H9 (cell line): ENCODE measurements at regions not wholly inside any gene's neighbourhood (a gene's known extent, or its start where the extent isn't known, plus 50 kb on each side); places are given as distances from the start of the nearest gene placed in this dataset.
A peak's percentile ranks its signal among the peaks of the same experiment; 100 is the strongest.

Experiments used
- DNase-seq: peaks from one replicate; pipeline ENCODE4 v3.0.0-alpha.2; 2017
- H2AFZ ChIP-seq: one replicate; pipeline ENCODE4 v1.6.1; 2013; ENCODE audit warnings: mild to moderate bottlenecking, low read length, control low read depth, moderate library complexity
- H2AK5ac ChIP-seq: 2 replicates; pipeline ENCODE4 v1.6.1; 2013; ENCODE audit warnings: low read length, control low read depth, mixed read lengths; ENCODE audit not compliant: insufficient read length
- H2BK120ac ChIP-seq: one replicate; pipeline ENCODE4 v1.6.1; 2013; ENCODE audit warnings: low read depth, mild to moderate bottlenecking, low read length, control low read depth, inconsistent platforms; ENCODE audit not compliant: poor library complexity, severe bottlenecking
- H2BK12ac ChIP-seq: 2 replicates; pipeline ENCODE4 v1.6.1; 2013; ENCODE audit warnings: low read length, control low read depth, mixed read lengths, low read depth; ENCODE audit not compliant: insufficient read length
- H2BK15ac ChIP-seq: 2 replicates; pipeline ENCODE4 v1.6.1; 2013; ENCODE audit warnings: low read depth, low read length, control low read depth
- H2BK20ac ChIP-seq: one replicate; pipeline ENCODE4 v1.6.1; 2013; ENCODE audit warnings: low read depth, mild to moderate bottlenecking, low read length, control low read depth, inconsistent platforms; ENCODE audit not compliant: poor library complexity, severe bottlenecking
- H2BK5ac ChIP-seq: 2 replicates; pipeline ENCODE4 v1.6.1; 2013; ENCODE audit warnings: low read length, control low read depth, mixed read lengths; ENCODE audit not compliant: insufficient read length
- H3K14ac ChIP-seq: 2 replicates; pipeline ENCODE4 v1.6.1; 2013; ENCODE audit warnings: low read length, control low read depth; ENCODE audit not compliant: insufficient read depth
- H3K18ac ChIP-seq: 2 replicates; pipeline ENCODE4 v1.6.1; 2013; ENCODE audit warnings: low read depth, mild to moderate bottlenecking, mixed read lengths, low read length, control low read depth; ENCODE audit not compliant: insufficient read length
- H3K23ac ChIP-seq: 2 replicates; pipeline ENCODE4 v1.6.1; 2013; ENCODE audit warnings: low read length, control low read depth, mixed read lengths, low read depth; ENCODE audit not compliant: insufficient read length
- H3K23me2 ChIP-seq: 2 replicates; pipeline ENCODE4 v1.6.1; 2013; ENCODE audit warnings: low read depth, mild to moderate bottlenecking, mixed read lengths, low read length, control low read depth; ENCODE audit not compliant: insufficient read length, poor library complexity, severe bottlenecking
- H3K27ac ChIP-seq: 2 replicates; pipeline ENCODE4 v1.5.1; 2013; ENCODE audit warnings: low read length, control low read depth, mixed read lengths, low read depth; ENCODE audit not compliant: insufficient read length
- H3K27me3 ChIP-seq: 2 replicates; pipeline ENCODE4 v1.6.1; 2013; ENCODE audit warnings: low read length, control low read depth, inconsistent platforms; ENCODE audit not compliant: insufficient read depth
- H3K4ac ChIP-seq: 2 replicates; pipeline ENCODE4 v1.6.1; 2013; ENCODE audit warnings: low read depth, mild to moderate bottlenecking, control low read depth, inconsistent platforms, low read length, moderate library complexity
- H3K4me1 ChIP-seq: 2 replicates; pipeline ENCODE4 v1.6.1; 2013; ENCODE audit warnings: low read length, control low read depth, inconsistent platforms; ENCODE audit not compliant: insufficient read depth
- H3K4me2 ChIP-seq: 2 replicates; pipeline ENCODE4 v1.6.1; 2013; ENCODE audit warnings: low read length, control low read depth, mixed read lengths; ENCODE audit not compliant: insufficient read length, insufficient read depth
- H3K56ac ChIP-seq: 2 replicates; pipeline ENCODE4 v1.6.1; 2013; ENCODE audit warnings: low read depth, mild to moderate bottlenecking, mixed read lengths, low read length, control low read depth; ENCODE audit not compliant: insufficient read length
- H3K79me1 ChIP-seq: 2 replicates; pipeline ENCODE4 v1.6.1; 2013; ENCODE audit warnings: low read depth, mild to moderate bottlenecking, moderate library complexity, low read length, control low read depth, inconsistent platforms; ENCODE audit not compliant: insufficient read depth, poor library complexity, severe bottlenecking
- H3K79me2 ChIP-seq: 2 replicates; pipeline ENCODE4 v1.6.1; 2013; ENCODE audit warnings: low read length, control low read depth, inconsistent platforms; ENCODE audit not compliant: insufficient read depth
- H3K9ac ChIP-seq: 2 replicates; pipeline ENCODE4 v1.6.1; 2013; ENCODE audit warnings: low read length, control low read depth, mixed read lengths; ENCODE audit not compliant: insufficient read length; ENCODE audit errors: extremely low read depth
- H3K9me3 ChIP-seq: one replicate; pipeline ENCODE4 v1.6.1; 2013; ENCODE audit warnings: low read depth, low read length, inconsistent platforms; ENCODE audit not compliant: control insufficient read depth
- H3T11ph ChIP-seq: one replicate; pipeline ENCODE4 v1.6.1; 2013; ENCODE audit warnings: mild to moderate bottlenecking, low read length, control low read depth, inconsistent platforms
- H4K20me1 ChIP-seq: one replicate; pipeline ENCODE4 v1.6.1; 2013; ENCODE audit not compliant: control insufficient read depth, insufficient read length, insufficient read depth
- H4K5ac ChIP-seq: 2 replicates; pipeline ENCODE4 v1.6.1; 2013; ENCODE audit warnings: low read depth, mild to moderate bottlenecking, mixed read lengths, low read length, control low read depth; ENCODE audit not compliant: insufficient read length
- H4K8ac ChIP-seq: replicated peaks from 2 replicates; pipeline ENCODE4 v1.6.1; 2013; ENCODE audit warnings: low read length, control low read depth, mixed read lengths, low read depth; ENCODE audit not compliant: insufficient read length
- H4K91ac ChIP-seq: 2 replicates; pipeline ENCODE4 v1.6.1; 2013; ENCODE audit warnings: low read depth, mild to moderate bottlenecking, moderate library complexity, mixed read lengths, low read length, control low read depth; ENCODE audit not compliant: insufficient read length
- H3K27ac Mint-ChIP-seq, 3 experiments: 2 replicates in 2 of 3; 3 replicates in 1 of 3; pipeline ENCODE4 v1.8.0; 2020 to 2021; ENCODE audit warnings: mixed read lengths in 3 of 3, mild to moderate bottlenecking in 1 of 3, moderate library complexity in 1 of 3
- H3K27me3 Mint-ChIP-seq: 2 replicates; pipeline ENCODE4 v1.8.0; 2021; ENCODE audit warnings: low read depth, mild to moderate bottlenecking, moderate library complexity, mixed read lengths
- H3K36me3 Mint-ChIP-seq, 3 experiments: 2 replicates in 2 of 3; 3 replicates in 1 of 3; pipeline ENCODE4 v1.8.0; 2020 to 2021; ENCODE audit warnings: low read depth in 3 of 3, mixed read lengths in 3 of 3; ENCODE audit not compliant: insufficient read depth in 1 of 3
- H3K4me1 Mint-ChIP-seq, 2 experiments: 2 replicates each; pipeline ENCODE4 v1.8.0; 2020; ENCODE audit warnings: mixed read lengths in 2 of 2
- H3K4me3 Mint-ChIP-seq, 2 experiments: 2 replicates in 1 of 2; 3 replicates in 1 of 2; pipeline ENCODE4 v1.8.0; 2020 to 2021; ENCODE audit warnings: mild to moderate bottlenecking in 2 of 2, mixed read lengths in 2 of 2, moderate library complexity in 1 of 2
- H3K9me3 Mint-ChIP-seq, 2 experiments: 2 replicates in 1 of 2; 3 replicates in 1 of 2; pipeline ENCODE4 v1.8.0; 2020; ENCODE audit warnings: mild to moderate bottlenecking in 2 of 2, mixed read lengths in 2 of 2, moderate library complexity in 1 of 2
- CTCF ChIP-seq: fragments of 200-600 bp; sonication (generic); conservative IDR thresholded peaks from 3 replicates; pipeline ENCODE4 v1.8.0; 2021; ENCODE audit warnings: antibody characterized with exemption, mild to moderate bottlenecking
- WGBS: extraction: QIAGEN DNeasy Blood & Tissue Kit; methylation state at CpG from one replicate; pipeline ENCODE4 v1.1.7; 2013; ENCODE audit warnings: missing lambda C conversion rate, low lambda C conversion rate, mixed read lengths; ENCODE audit not compliant: insufficient read length; ENCODE audit errors: extremely low coverage; 5-methylcytosine and 5-hydroxymethylcytosine counted together

GRCh38 chr3:153979418-153980251 is 141.6 kb upstream of the ARHGEF26 start:
- Mint-ChIP-seq H3K27me3 (no peaks in the 10 kb centered on the region; the same call in 1 of the 2 replicates), H3K4me3 (no peak overlapping the region), H3K27ac (peak overlapping the region in 1 of 3 experiments; percentile 57; a peak in 2 of 7 replicates), H3K36me3 (no peaks in the 10 kb centered on the region; a peak in 1 of 7 replicates), H3K4me1 (peaks cover 7 to 10% of the 10 kb centered on the region in 2 experiments; a peak in 3 of 4 replicates), H3K9me3 (no peaks in the 10 kb centered on the region; a peak in 1 of 5 replicates)
- H2BK120ac ChIP-seq = no peak overlapping the region
- no peak overlapping the region for H2BK12ac ChIP-seq
- H3K9ac ChIP-seq = no peak overlapping the region
- H3K4me2 ChIP-seq = no peak overlapping the region
- no peak overlapping the region for H2BK5ac ChIP-seq
- no peaks in the 10 kb centered on the region for H3K9me3 ChIP-seq
- no peaks in the 10 kb centered on the region for H3K23me2 ChIP-seq
- no peak overlapping the region for H3K56ac ChIP-seq
- H4K5ac ChIP-seq = no peak overlapping the region
- no peaks in the 10 kb centered on the region for H3K4me1 ChIP-seq
- no peak overlapping the region for H3K14ac ChIP-seq
- H4K91ac ChIP-seq = no peak overlapping the region
- no CpG with 5 or more reads among the region's 6 CpGs for WGBS
- no peak overlapping the region for H2AFZ ChIP-seq
- DNase-seq = no peak
- no peak overlapping the region for H3K23ac ChIP-seq
- H3K27ac ChIP-seq = no peak overlapping the region
- H4K20me1 ChIP-seq = no peaks in the 10 kb centered on the region
- no peak overlapping the region for H3K18ac ChIP-seq
- no peaks in the 10 kb centered on the region for H3K27me3 ChIP-seq
- H4K8ac ChIP-seq = no peak overlapping the region
- no peak overlapping the region for H2AK5ac ChIP-seq
- TF ChIP-seq CTCF = no peak
- H2BK15ac ChIP-seq = no peak overlapping the region
- no peaks in the 10 kb centered on the region for H3K79me1 ChIP-seq
- H2BK20ac ChIP-seq = no peak overlapping the region
- H3K79me2 ChIP-seq = no peaks in the 10 kb centered on the region; the same call in 1 of the 2 replicates
- H3T11ph ChIP-seq = no peak overlapping the region
- H3K4ac ChIP-seq = no peak overlapping the region
